Breast epithelium (tissue), 4 donors: ENCODE measurements at regions not wholly inside any gene's neighbourhood (a gene's known extent, or its start where the extent isn't known, plus 50 kb on each side); places are given as distances from the start of the nearest gene placed in this dataset.

Experiments
- DNase-seq, 2 donors: peaks; one replicate each; pipeline ENCODE4 v3.0.0-alpha.2; 2019; ENCODE audit warnings: low spot score in 2 of 2
- H3K27ac ChIP-seq, 2 donors: fragments of 200-600 bp; sonication (generic) in 1 of 2; one replicate each; pipeline ENCODE4 v1.5.1; 2016 to 2019; ENCODE audit warnings: mild to moderate bottlenecking in 1 of 2
- H3K27me3 ChIP-seq, 2 donors: fragments of 200-600 bp; sonication (generic) in 1 of 2; one replicate each; pipeline versions ENCODE4 v1.5.1 to v1.6.0; 2017 to 2019; ENCODE audit warnings: control low read depth in 1 of 2, mild to moderate bottlenecking in 1 of 2
- H3K36me3 ChIP-seq: fragments of 200-600 bp; one replicate; pipeline ENCODE4 v1.5.1; 2019
- H3K4me1 ChIP-seq, 2 donors: fragments of 200-600 bp; sonication (generic); one replicate each; pipeline ENCODE4 v1.5.1; 2016 to 2019; ENCODE audit warnings: control low read depth in 1 of 2
- H3K4me3 ChIP-seq, 3 donors: fragments of 200-600 bp; sonication (generic); 1 replicate in 2 of 3; 2 replicates in 1 of 3; pipeline ENCODE4 v1.5.1; 2016 to 2019; ENCODE audit warnings: mild to moderate bottlenecking in 3 of 3, moderate library complexity in 2 of 3
- H3K9me3 ChIP-seq, 2 donors: fragments of 200-600 bp; sonication (generic) in 1 of 2; one replicate each; pipeline ENCODE4 v1.5.1; 2016 to 2019; ENCODE audit warnings: control low read depth in 1 of 2
- CTCF ChIP-seq, 3 donors: fragments of 450-650 bp; IDR thresholded peaks; one replicate each; pipeline ENCODE4 v1.5.1; 2016 to 2017; ENCODE audit warnings: antibody characterized with exemption in 3 of 3, mild to moderate bottlenecking in 3 of 3, moderate library complexity in 3 of 3
- POLR2A ChIP-seq: fragments of 450-650 bp; IDR thresholded peaks from one replicate; pipeline ENCODE4 v1.6.1; 2016; ENCODE audit warnings: antibody characterized with exemption, mild to moderate bottlenecking, moderate library complexity
- POLR2AphosphoS5 ChIP-seq, 3 donors: sonication (generic); formaldehyde crosslinking; IDR thresholded peaks; one replicate each; pipeline ENCODE4 v1.6.1; 2017; ENCODE audit warnings: antibody characterized with exemption in 3 of 3
- intact Hi-C: fragments of 100-400 bp; cut with DNase I; formaldehyde crosslinking; loops from one replicate; pipeline ENCODE4 v1.15.1; 2023; ENCODE audit warnings: low total_unique reads

- Histone ChIP-seq H3K36me3 (no peaks in the 10 kb centered on the region), H3K27ac (peak overlapping the region; percentile 96 to 99), H3K4me1 (peaks cover 23 to 46% of the 10 kb centered on the region in 2 donors), H3K9me3 (no peaks in the 10 kb centered on the region), H3K27me3 (no peaks in the 10 kb centered on the region), H3K4me3 (peak overlapping the region in 1 of 3 donors; percentile 7)
- TF ChIP-seq CTCF (IDR thresholded peaks at IDR 0.05) = no peak
- TF ChIP-seq POLR2AphosphoS5 (IDR thresholded peaks at IDR 0.05) = peak in 1 of 3 donors; percentile 13
- TF ChIP-seq POLR2A = no peak
- intact Hi-C loops = no loop called here
- no peak for DNase-seq
Measured at GRCh38 chr2:46847726-46848412, 67.7 kb downstream of the MCFD2 start.

GRCh38 chr2:46847185-46847710 is 68.4 kb downstream of the MCFD2 start:
- Histone ChIP-seq H3K9me3 (no peaks in the 10 kb centered on the region), H3K4me3 (peak overlapping the region in 1 of 3 donors; percentile 7), H3K27me3 (no peaks in the 10 kb centered on the region), H3K27ac (peak overlapping the region; percentile 96 to 99), H3K4me1 (peaks cover 23 to 46% of the 10 kb centered on the region in 2 donors), H3K36me3 (no peaks in the 10 kb centered on the region)
- peak; percentile 93 to 96 for DNase-seq
- intact Hi-C loops = no loop called here
- TF ChIP-seq POLR2AphosphoS5 (IDR thresholded peaks at IDR 0.05) (peak; percentile 82 to 93 (median 93)), POLR2A (no peak), CTCF (IDR thresholded peaks at IDR 0.05) (no peak)

GRCh38 chr2:46846536-46846935 is 69.1 kb downstream of the MCFD2 start:
- H3K4me1 ChIP-seq = peaks cover 23 to 46% of the 10 kb centered on the region in 2 donors
- no peaks in the 10 kb centered on the region for H3K36me3 ChIP-seq
- peak overlapping the region in 1 of 3 donors; percentile 7 for H3K4me3 ChIP-seq
- H3K27me3 ChIP-seq = no peaks in the 10 kb centered on the region
- DNase-seq = no peak
- intact Hi-C loops = no loop called here
- TF ChIP-seq POLR2AphosphoS5 (IDR thresholded peaks at IDR 0.05) = no peak
- no peak for TF ChIP-seq CTCF (IDR thresholded peaks at IDR 0.05)
- TF ChIP-seq POLR2A = no peak
- H3K27ac ChIP-seq = peak overlapping the region; percentile 96 to 99
- no peaks in the 10 kb centered on the region for H3K9me3 ChIP-seq

GRCh38 chr2:46845542-46846486 is 69.8 kb downstream of the MCFD2 start:
- H3K9me3 ChIP-seq = no peaks in the 10 kb centered on the region
- no peaks in the 10 kb centered on the region for H3K36me3 ChIP-seq
- peak overlapping the region; percentile 96 to 99 for H3K27ac ChIP-seq
- no peaks in the 10 kb centered on the region for H3K27me3 ChIP-seq
- H3K4me3 ChIP-seq = no peak overlapping the region
- peak in 1 of 3 donors; percentile 20 for TF ChIP-seq POLR2AphosphoS5 (IDR thresholded peaks at IDR 0.05)
- TF ChIP-seq POLR2A = no peak
- intact Hi-C loops = no loop called here
- H3K4me1 ChIP-seq = peaks cover 23 to 46% of the 10 kb centered on the region in 2 donors
- DNase-seq = peak in 1 of 2 donors; percentile 76

GRCh38 chr2:46844443-46844842 is 71.2 kb downstream of the MCFD2 start:
- DNase-seq = no peak
- Histone ChIP-seq H3K27ac (peak overlapping the region; percentile 96 to 99), H3K4me3 (no peak overlapping the region), H3K4me1 (peaks cover 19 to 33% of the 10 kb centered on the region in 2 donors), H3K36me3 (no peaks in the 10 kb centered on the region), H3K27me3 (no peaks in the 10 kb centered on the region), H3K9me3 (no peaks in the 10 kb centered on the region)
- TF ChIP-seq CTCF (IDR thresholded peaks at IDR 0.05) (no peak), POLR2AphosphoS5 (IDR thresholded peaks at IDR 0.05) (no peak), POLR2A (no peak)
- intact Hi-C loops = no loop called here
